HG03432 (cell line): ENCODE measurements at regions not wholly inside any gene's neighbourhood (a gene's known extent, or its start where the extent isn't known, plus 50 kb on each side); places are given as distances from the start of the nearest gene placed in this dataset.

Experiments used
- ATAC-seq: cut with Tn5 transposase; IDR thresholded peaks from one replicate; pipeline ENCODE4 v1.9.1; 2021; ENCODE audit warnings: mild to moderate bottlenecking, moderate library complexity; ENCODE audit not compliant: unreplicated experiment

DNA sequence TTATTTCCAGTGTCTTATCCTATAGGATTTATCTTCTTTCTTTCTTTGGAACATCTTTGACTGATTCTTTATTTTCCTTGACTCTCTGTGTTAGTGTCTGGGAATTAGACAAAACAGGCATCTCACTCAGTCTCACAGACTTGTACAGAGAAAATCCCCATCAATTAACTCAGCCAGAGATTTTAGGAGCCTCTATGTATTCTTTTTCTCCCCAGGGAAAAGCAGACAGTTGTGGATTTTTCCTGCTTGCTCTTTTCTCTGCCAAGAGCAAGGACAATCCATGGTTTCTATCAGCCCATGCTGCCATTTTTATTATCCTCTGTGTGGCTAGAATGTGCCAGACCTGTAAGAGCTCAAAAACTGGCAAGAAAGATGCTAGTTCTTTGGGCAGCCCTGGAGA lies 595.1 kb downstream of the SNAPC1 start:
- ATAC-seq: no peak

DNA sequence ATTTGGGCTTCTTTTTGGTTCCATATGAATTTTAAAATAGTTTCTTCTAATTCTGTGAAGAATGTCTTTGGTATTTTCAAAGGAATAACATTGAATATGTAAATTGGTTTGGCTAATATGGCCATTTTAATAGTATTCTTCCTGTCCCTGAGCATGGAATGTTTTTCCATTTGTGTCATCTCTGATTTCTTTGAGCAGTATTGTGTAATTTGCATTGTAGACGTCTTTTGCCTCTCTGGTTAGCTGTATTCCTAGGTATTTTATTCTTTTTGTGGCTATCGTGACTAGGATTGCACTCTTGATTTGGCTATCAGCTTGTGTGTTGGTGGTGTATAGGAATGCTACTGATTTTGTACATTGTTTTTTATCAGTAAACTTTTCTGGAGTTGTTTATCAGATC lies 601.9 kb downstream of the SNAPC1 start:
- ATAC-seq: no peak

DNA sequence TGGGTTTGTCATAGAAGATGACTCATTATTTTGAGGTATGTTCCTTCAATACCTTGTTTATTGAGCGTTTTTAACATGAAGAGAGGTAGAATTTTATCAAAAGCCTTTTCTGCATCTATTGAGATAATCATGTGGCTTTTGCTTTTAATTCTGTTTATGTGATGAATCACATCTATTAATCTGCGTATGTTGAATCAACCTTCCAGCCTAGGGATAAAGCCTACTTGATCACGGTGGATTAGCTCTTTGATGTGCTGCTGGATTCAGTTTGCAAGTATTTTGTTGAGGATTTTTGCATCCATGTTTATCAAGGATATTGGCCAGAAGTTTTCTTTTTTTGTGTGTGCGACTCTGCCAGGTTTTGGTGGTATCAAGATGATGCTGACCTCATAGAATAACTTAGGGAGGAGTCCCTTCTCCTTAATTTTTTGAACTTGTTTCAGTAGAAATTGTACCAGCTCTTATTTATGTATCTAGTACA lies 602.6 kb downstream of the SNAPC1 start:
- ATAC-seq: no peak

DNA sequence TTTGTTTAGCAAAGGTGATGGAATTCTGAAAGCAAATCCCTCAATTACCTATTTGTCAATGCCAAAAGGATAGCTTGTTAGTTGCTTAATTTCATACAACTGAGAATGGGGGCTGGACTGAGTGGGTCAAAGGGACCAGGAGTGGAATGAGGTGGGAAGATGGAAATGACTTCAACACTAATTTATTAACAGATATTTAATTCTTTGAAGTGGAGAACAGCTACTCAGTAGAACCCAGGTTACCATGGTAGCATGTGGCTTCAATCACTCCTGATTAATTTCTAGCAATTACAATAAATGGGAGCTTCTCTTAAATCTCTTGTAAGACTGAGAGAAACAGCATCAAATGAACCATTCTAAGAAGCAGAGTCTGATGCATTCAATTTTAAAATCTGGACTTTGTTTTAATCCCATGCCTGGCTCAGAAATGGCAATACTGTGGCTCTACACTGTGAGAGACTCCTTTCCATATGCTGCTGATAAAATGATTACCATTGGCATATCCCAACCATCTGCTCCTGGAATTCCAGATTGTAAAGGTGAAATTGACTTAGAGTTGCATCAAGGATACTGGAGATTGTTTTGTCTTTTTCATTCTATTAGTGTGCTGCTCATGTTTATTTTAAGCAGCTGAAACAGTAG lies 607.8 kb downstream of the SNAPC1 start:
- no peak for ATAC-seq

DNA sequence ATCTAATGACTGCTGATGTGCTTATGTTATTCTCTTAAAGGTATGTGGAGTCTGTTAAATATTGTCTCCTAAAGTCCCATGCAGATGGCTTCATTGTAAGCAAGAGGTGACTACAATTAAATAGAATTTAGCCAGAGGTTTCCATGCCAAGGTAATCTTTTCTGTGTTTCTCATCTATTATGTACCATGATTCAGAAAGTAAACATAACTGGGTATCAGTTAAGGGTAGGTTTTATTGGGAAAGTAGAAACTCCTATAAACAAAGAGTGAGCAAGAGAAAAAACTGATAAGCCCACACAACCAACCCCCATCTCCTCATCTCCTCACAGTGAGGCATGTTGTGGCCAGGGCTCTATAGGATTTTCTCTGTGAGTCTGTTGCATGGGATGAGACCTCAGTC lies 611.7 kb downstream of the SNAPC1 start:
- no peak for ATAC-seq

DNA sequence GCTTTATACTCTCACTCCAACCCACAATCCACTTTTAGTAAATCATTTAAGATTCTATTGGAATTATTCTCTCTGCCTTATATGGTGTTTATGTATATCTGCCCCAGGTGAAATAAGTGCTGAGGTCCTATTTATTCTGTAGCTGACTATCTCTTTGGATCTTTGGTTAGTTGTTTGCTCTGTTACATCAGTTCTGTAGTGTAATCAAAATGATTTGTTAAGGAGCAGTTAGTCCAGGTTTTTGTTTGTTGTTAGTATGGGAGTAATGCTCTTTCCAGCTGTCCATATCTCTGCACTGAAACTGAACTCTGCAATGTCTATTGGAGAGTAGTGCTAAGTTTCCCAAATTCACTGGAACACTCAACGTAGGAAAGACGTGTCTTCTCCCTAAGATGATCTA lies 615.8 kb downstream of the SNAPC1 start:
- no peak for ATAC-seq

DNA sequence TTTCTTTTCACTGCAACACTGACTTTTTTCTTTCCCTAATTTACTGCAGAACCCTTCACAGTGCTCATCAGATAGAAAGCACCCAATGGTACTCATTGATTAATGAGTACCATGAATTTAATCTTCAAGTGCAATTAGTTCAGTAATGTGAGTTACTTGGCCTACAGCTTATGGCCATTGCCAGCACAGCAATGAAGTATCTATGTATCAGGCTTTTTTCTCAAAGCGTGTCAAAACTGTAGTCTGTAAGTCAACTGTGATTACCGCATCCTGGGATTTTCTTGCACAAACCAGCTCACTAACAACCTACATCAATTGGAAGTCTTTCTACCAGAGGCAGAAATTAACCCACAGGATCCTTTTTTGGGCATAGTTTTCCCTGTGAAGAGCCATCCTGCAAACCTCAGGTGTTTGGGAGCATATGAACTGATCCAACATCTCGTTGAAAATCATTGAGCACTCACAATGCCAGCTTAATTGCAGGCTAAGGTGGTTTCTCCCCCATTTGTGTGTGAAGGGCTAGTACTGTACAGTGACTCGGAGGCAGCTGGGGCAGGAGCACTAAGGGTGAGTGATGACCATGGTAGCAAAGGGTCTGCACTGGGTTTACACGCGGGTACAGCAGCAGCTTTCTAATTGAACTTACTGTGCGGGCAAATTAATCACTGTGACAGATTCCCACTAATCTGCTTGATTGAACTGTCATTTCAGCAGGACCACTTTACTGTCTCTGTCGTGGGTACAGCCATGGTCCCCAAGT lies 619.3 kb downstream of the SNAPC1 start:
- ATAC-seq: no peak

DNA sequence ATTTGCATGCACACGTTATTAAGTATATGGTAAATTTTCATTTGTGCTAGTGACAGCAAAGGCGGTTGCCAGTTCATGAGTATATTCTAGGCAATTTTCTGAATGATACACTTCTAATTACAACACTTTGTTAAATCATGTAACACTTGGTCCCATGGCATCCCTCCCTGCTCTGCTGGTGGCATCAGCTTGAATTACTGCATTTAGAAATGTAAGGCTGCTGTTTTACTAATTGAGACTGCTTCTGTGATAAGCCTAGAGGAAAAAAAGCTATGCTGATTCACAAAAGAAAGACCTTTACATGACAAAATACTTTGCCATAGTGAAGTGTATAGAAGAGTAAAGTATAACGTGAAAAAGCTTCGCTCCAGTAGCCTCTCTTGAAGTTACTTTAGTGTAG lies 636.1 kb downstream of the KCNH5 start:
- no peak for ATAC-seq

DNA sequence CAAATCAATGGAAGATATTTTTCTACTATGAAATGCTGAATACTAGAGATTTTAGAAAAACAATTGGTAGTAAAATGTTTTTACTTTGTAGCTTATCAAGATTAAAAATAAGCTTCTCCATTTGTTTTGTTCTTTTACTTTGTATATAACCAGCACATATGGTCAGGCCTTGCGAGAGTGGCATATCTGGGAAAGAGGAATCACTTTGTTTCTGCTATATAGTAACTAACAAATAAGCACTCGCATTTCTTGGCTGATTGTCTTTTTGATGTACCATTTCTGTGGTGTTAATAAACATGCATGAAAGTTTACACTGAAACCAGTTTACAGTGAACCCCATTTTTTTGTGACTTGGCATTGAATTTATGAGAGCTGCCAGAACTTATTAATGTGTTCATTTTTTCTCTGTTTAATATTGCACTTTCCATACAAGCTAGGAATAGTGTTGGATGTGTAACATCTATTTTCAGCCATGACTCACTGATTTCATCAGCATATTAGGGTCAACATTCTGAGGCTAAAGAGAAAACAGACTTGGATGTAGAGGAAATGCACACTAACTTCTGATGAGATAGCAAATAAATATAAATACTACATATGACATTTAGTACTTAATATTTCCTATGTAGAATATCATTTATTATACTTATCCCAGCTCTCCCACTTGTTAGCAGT lies 635.5 kb downstream of the KCNH5 start:
- ATAC-seq: no peak

DNA sequence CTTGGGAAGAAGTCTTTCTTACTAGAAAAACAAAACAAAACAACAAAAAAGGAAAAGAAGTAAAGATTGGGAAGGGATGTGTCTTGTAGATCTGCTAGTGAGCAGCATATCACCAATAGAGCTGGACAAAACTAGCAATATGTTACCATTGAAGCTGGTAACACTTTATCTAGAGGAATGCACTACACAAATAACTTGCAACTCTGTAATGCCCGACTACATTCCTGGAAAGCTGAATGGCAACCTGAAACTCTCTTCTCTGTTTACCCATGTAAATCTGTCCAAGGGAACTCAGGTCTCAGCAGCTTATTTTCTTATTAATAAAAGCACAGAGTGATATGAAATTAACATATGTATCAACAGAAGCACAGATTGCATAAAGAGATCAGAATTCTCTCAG lies 624.4 kb downstream of the KCNH5 start:
- no peak for ATAC-seq

DNA sequence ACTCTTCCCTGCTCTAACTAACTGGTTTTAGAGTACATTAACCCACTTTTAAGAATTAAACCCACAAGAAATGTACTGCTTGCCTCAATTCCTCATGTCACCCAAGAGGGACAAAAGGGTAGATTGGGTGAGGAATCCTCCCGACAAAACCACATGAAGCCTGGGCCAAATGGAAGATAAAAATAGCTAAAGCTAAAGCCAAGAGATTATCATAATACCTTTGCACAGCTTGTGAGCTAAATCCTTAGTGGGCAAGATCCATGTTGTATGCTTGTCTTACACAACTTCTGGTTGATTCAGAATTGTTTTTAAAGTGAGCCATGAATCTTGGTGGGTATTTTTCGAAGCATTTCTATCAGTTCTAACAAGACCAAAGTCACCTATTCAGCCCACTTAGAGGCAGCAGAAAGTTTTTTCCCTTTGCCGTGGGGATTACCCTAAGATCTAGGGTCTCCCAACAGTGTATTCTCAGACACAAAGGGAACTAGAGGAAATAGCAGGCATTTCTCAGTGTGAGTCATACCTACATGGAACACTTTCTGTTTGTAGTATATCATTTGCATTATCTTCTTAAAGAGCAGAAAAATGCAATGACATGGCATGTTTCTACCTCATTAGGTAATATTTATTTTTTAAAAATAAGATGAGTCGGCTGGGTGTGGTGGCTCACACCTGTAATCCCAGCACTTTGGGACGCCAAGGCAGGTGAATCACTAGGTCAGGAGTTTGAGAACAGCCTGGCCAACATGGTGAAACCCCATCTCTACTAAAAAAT lies 616.6 kb downstream of the KCNH5 start:
- no peak for ATAC-seq

DNA sequence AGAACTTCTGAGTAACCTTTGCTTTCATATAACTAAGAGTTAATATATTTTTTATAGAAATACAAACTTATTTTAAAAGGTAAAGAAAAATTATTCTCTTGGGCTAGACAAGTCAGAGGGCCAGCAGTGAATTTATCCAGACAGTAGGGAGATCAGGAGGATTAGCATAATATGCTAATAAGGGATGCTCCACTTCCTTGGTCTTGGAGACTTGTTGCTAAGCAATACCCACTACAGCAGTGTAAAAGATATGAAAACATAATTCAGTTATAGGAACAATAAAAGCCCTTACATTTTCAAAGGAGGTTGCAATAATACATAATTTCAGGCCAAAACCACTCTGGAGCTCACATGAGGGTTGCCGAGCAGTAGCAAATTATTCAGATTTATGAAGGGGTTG lies 615.6 kb downstream of the KCNH5 start:
- ATAC-seq: no peak

DNA sequence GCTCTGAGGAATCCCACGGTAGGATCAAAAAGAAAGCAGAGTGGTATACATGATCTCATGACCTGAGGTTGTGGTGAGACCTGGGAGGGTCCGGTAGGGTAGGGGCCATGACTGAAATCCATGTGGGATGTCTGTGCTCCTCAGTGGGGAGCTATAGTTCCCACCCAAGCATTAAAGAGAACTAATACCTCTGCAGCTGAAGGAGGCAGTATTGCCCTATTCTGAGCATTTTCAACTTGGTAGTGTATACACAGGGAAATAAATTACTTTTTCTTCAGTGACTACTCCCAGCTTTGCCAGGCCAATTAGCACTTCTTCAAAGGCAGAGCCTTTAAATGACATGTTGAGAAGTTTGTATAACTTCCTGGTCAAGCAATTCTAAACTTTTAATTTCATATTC lies 613.8 kb downstream of the KCNH5 start:
- ATAC-seq: no peak

DNA sequence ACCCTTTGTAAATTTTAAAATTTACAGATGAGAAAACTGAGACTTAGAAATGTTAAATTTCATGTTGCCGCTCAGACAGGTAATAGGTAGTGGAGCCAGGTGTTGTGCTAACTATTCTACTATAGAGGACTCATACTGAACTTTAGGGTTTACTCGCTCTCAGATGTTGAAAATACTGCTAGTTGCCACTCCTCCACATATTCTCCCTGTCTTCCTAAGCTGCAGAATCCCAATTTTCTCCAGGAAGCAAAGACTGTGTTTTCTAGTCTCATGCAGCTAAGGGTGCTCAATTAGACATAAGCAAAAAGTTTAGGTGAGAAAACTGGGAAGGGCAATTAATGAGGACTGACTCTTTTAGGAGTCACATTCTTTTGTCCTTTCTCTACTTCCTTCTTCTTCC lies 612.3 kb downstream of the KCNH5 start:
- no peak for ATAC-seq

DNA sequence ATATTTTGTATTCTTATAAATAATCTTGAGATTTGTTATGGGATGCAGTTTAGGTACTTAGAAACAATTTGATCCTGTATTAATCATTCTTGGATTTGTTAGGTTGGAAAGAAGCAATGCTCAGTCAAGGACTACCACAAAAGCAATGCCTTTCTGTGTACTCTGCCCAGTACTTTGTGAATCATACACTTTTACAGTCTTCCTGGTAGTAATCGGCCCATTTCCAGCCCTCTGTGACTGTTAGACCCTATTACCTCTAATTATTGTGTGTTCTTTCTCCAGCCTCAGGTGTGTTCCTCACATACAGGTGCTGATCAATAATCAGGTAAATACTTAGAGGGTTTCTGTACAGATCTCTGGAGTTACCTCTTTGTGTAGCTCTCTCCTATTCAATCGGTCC lies 609.0 kb downstream of the KCNH5 start:
- no peak for ATAC-seq

DNA sequence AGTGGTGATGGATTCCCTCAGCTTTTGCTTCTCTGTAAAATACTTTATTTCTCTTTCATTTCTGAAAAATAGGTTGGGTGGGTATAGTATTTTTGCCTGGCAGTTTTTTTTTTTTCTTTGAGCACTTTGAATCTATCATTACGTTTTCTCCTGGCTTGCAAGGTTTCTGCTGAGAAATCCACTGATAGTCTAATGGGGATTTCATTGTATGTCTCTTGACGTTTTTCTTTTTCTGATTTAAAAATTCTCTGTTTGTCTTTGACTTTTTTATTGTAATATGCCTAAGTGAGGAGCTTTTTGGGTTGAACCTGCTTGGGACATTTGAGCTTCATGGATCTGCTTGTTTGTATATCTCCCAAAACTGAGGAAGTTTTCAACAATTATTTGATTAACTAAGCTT lies 606.0 kb downstream of the KCNH5 start:
- no peak for ATAC-seq

DNA sequence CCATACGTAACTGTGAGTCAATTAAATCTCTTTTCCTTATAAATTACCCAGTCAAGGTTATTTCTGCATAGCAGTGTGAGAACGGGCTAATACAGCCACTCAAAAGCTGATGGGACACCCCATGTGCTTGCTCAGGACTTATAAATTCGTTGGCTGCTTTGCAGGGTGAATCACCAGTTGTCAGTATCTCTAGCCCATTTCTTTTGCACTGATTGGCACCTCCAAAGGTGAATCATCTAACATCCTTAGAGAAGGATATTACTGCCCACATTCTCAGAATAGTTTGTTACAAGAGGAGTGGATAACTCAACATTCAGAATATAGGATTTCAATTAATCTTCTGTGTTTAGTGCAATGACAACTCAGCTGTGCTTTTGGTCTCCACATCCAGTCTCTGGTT lies 601.5 kb downstream of the KCNH5 start:
- ATAC-seq: no peak

DNA sequence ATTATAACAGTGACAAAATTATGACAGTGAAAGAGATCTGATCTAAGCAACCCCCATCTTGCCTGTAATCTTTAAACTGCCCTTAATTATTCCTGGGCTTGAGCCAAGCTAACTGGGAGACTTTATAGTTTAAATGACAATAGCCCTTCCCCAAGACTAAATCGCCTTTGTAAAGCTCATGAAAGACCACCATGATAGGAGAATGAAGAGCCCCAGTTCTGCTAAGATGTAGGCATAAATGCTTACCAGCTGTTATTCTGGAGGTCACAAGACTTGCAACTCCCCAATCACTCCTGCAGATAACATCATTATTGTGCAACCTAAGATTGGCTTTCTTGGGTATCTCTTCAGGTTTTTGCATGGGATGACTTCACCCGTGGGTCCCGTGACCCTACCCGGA lies 599.7 kb downstream of the KCNH5 start:
- no peak for ATAC-seq

DNA sequence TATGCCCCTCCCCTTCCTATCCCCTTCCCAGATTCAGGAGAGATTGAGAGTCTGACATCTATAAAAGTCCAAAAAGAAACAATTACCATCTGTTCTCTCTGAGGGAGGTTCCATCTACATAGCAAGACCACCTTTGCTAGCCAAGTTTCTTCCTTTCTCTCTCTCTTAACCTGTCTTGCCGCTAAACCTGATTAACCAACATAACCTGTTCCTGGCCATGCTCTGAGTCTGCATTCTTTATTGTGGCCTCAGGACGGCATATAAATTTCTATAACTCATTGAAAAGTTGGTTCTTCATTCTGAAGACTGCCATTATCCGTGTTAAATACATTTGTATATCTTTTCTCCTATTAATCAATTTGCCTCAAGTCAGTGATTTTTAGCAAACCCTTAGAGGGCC lies 594.0 kb downstream of the KCNH5 start:
- no peak for ATAC-seq

DNA sequence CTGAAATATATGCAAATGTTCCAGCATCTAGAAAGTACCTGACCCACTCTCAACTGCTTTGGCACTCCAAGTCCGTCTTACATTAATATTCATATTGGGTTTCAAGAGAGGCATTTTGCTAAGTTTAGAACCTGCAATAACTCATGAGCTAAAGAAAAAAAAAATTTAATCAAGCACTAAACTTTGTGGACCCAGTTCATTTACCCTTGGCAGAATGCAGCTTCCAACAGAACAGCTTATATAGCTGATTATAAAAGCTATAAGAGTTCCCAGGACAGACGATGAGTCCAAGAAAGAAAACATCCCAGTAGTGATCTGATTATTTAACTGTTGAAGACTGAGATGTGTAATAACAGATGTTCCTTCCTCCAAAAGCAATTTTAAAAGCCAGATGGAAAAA lies 592.0 kb downstream of the KCNH5 start:
- ATAC-seq: no peak

DNA sequence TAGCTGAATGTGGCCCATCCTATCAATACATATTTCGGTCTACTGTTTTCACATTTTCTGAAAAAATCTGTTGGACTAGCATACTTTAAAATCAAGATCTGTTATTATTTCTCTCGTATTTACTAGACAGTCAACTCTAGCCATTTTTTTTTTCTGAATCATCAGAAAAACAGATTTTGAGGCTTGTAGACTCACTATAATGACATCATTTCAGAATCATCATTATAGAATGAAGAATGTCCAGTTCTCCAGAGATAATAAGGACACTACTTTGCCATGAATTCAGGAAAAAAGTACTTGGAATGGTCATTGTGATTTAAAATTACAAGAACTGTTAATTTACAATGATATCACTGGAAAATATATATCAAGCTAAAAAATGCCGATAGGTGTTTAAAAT lies 589.8 kb downstream of the KCNH5 start:
- ATAC-seq: no peak
